K562 (cell line): ENCODE measurements at regions not wholly inside any gene's neighbourhood (a gene's known extent, or its start where the extent isn't known, plus 50 kb on each side); places are given as distances from the start of the nearest gene placed in this dataset.

Experiments used
- ATAC-seq: fragments of 200-7000 bp; cut with Tn5 transposase; 3 replicates; pipeline ENCODE4 v1.9.1; 2020; ENCODE audit warnings: moderate library complexity
- BruUV-seq: library from RNA; stranded (reverse); fragments of 400-500 nt; replicated peaks from 2 replicates; lab custom pipeline; 2021; lab: Mats Ljungman, UMichigan
- CTCF ChIA-PET: fragments of 300-600 bp; formaldehyde crosslinking; extraction: SDS; loops from one replicate; lab custom pipeline; 2021; ENCODE audit warnings: low intra/inter-chr PET ratio; lab: Yijun Ruan, JAX
- POLR2A ChIA-PET: fragments of 300-600, 350-650 bp; sonication (Branson Sonifier 250); formaldehyde crosslinking; extraction: SDS; loops from one replicate; lab custom pipeline; 2021; ENCODE audit warnings: antibody characterized with exemption, inconsistent platforms; lab: Yijun Ruan, JAX
- DNase-seq, 4 experiments: peaks; one replicate each; pipeline versions ENCODE4 v3.0.0 to v3.0.0-alpha.2; 2011 to 2018; ENCODE audit warnings: low spot score in 3 of 4, mixed read lengths in 3 of 4; ENCODE audit errors: extremely low read depth in 1 of 4
- FAIRE-seq: peaks from 2 replicates; lab custom pipeline; 2011; peaks lifted over from hg19 to GRCh38; lab: Jason Lieb, UNC
- H2AFZ ChIP-seq: 2 replicates; pipeline ENCODE4 v1.6.0; 2011; ENCODE audit warnings: low read depth, low read length, control low read depth, inconsistent platforms
- H3K27ac ChIP-seq: fragments of 200-600 bp; 3 replicates; pipeline ENCODE4 v1.8.0; 2011; ENCODE audit warnings: low read depth, mild to moderate bottlenecking, control low read depth, inconsistent platforms, low read length, moderate library complexity, mixed read lengths; ENCODE audit errors: extremely low read depth
- H3K27me3 ChIP-seq, 2 experiments: fragments of 300-600 bp in 1 of 2; 2 replicates in 1 of 2; 3 replicates in 1 of 2; pipeline versions ENCODE4 v1.6.0 to v1.8.0; 2011; ENCODE audit warnings: inconsistent platforms in 2 of 2, low read length in 2 of 2, mild to moderate bottlenecking in 1 of 2, mixed read lengths in 1 of 2, moderate library complexity in 1 of 2; ENCODE audit not compliant: control insufficient read depth in 2 of 2, insufficient read depth in 2 of 2
- H3K36me3 ChIP-seq: fragments of 300-600 bp; 3 replicates; pipeline ENCODE4 v1.8.0; 2011; ENCODE audit warnings: mild to moderate bottlenecking, low read length, inconsistent platforms; ENCODE audit not compliant: control insufficient read depth, insufficient read depth
- H3K4me1 ChIP-seq, 2 experiments: fragments of 200-600 bp in 1 of 2; replicated peaks in 1 of 2; 2 replicates in 1 of 2; 3 replicates in 1 of 2; pipeline versions ENCODE4 v1.5.1 to v1.8.0; 2011; ENCODE audit warnings: inconsistent platforms in 2 of 2, low read length in 2 of 2, mild to moderate bottlenecking in 1 of 2, mixed read lengths in 1 of 2, moderate library complexity in 1 of 2; ENCODE audit not compliant: control insufficient read depth in 2 of 2, insufficient read depth in 2 of 2
- H3K4me2 ChIP-seq: 2 replicates; pipeline ENCODE4 v1.6.1; 2011; ENCODE audit warnings: low read length, control low read depth, inconsistent platforms, mixed read lengths; ENCODE audit not compliant: insufficient read depth
- H3K4me3 ChIP-seq: fragments of 200-600 bp; sonication (generic), shearing (Covaris generic); 2 replicates; pipeline ENCODE4 v1.5.1; 2016; ENCODE audit warnings: control low read depth, inconsistent platforms
- H3K79me2 ChIP-seq: fragments of 200-600 bp; 3 replicates; pipeline ENCODE4 v1.8.0; 2011; ENCODE audit warnings: low read length, inconsistent platforms; ENCODE audit not compliant: control insufficient read depth, insufficient read depth
- H3K9ac ChIP-seq, 2 experiments: 2 replicates each; pipeline versions ENCODE4 v1.6.0 to v1.6.1; 2011; ENCODE audit warnings: low read depth in 2 of 2, low read length in 2 of 2, control low read depth in 1 of 2, inconsistent platforms in 1 of 2, mild to moderate bottlenecking in 1 of 2, mixed read lengths in 1 of 2; ENCODE audit not compliant: insufficient read depth in 1 of 2
- H3K9me1 ChIP-seq: one replicate; pipeline ENCODE4 v1.6.0; 2011; ENCODE audit warnings: inconsistent platforms, mild to moderate bottlenecking, low read length, moderate library complexity; ENCODE audit not compliant: control insufficient read depth, insufficient read depth
- H3K9me3 ChIP-seq: replicated peaks from 2 replicates; pipeline ENCODE4 v1.5.1; 2011; ENCODE audit warnings: low read depth, low read length, inconsistent platforms; ENCODE audit not compliant: control insufficient read depth, insufficient read depth
- H4K20me1 ChIP-seq: replicated peaks from 2 replicates; pipeline ENCODE4 v1.6.1; 2011; ENCODE audit warnings: low read length, inconsistent platforms, mixed read lengths; ENCODE audit not compliant: control insufficient read depth, insufficient read depth
- ARID1B ChIP-seq: fragments of 450-650 bp; IDR thresholded peaks from 2 replicates; pipeline ENCODE4 v1.6.1; 2016; ENCODE audit warnings: antibody characterized with exemption, mild to moderate bottlenecking, inconsistent platforms
- ARNT ChIP-seq, 2 experiments: fragments of 450-650 bp; IDR thresholded peaks; 2 replicates each; pipeline ENCODE4 v1.6.1; 2016; ENCODE audit warnings: mild to moderate bottlenecking in 1 of 2
- CHD1 ChIP-seq: fragments of 200-600 bp; sonication (generic); IDR thresholded peaks from one replicate; pipeline ENCODE4 v1.6.1; 2012; ENCODE audit warnings: mild to moderate bottlenecking, moderate library complexity, low read length, inconsistent platforms
- FOXA1 ChIP-seq: fragments of 450-650 bp; IDR thresholded peaks from 2 replicates; pipeline ENCODE4 v1.6.1; 2016; ENCODE audit warnings: mild to moderate bottlenecking, borderline replicate concordance
- GATA2 ChIP-seq: sonication (generic); formaldehyde crosslinking; IDR thresholded peaks from 2 replicates; pipeline ENCODE4 v1.4.0; 2020; ENCODE audit warnings: mild to moderate bottlenecking, missing genetic modification reagents
- HNRNPK ChIP-seq: fragments of 200-400 bp; formaldehyde crosslinking; IDR thresholded peaks from one replicate; pipeline ENCODE4 v1.6.1; 2018; ENCODE audit warnings: mild to moderate bottlenecking, low read depth, low read length; ENCODE audit not compliant: poor library complexity, severe bottlenecking
- NFIX ChIP-seq: fragments of 250-450 bp; sonication (Bioruptor Pico); IDR thresholded peaks from 2 replicates; pipeline ENCODE4 v1.4.0; 2020; ENCODE audit warnings: low read depth, mild to moderate bottlenecking, moderate library complexity
- NR2C1 ChIP-seq, 2 experiments: fragments of 450-650 bp; IDR thresholded peaks; 2 replicates each; pipeline ENCODE4 v1.6.1; 2017; ENCODE audit warnings: mild to moderate bottlenecking in 2 of 2, antibody characterized with exemption in 1 of 2, inconsistent platforms in 1 of 2, missing compliant biosample characterization in 1 of 2, missing genetic modification characterization in 1 of 2
- OTX1 ChIP-seq: fragments of 450-650 bp; formaldehyde crosslinking; IDR thresholded peaks from 2 replicates; pipeline ENCODE4 v1.4.0; 2022; ENCODE audit warnings: mild to moderate bottlenecking
- PHF8 ChIP-seq: fragments of 200-600 bp; sonication (generic); IDR thresholded peaks from 2 replicates; pipeline ENCODE4 v1.6.1; 2012; ENCODE audit warnings: mixed run types, mild to moderate bottlenecking, inconsistent platforms, low read length, moderate library complexity, borderline replicate concordance
- PRMT5 ChIP-seq: sonication (generic); formaldehyde crosslinking; IDR thresholded peaks from 2 replicates; pipeline ENCODE4 v1.5.0; 2020; ENCODE audit warnings: missing genetic modification reagents
- RERE ChIP-seq: sonication (generic); formaldehyde crosslinking; IDR thresholded peaks from 2 replicates; pipeline ENCODE4 v1.8.0; 2023; ENCODE audit warnings: missing genetic modification reagents, mild to moderate bottlenecking, borderline replicate concordance
- SIN3A ChIP-seq, 2 experiments: fragments of 150-350 bp in 1 of 2; IDR thresholded peaks; 2 replicates each; pipeline ENCODE4 v1.6.1; 2011 to 2016; ENCODE audit warnings: borderline replicate concordance in 2 of 2, low read depth in 2 of 2, low read length in 2 of 2, mild to moderate bottlenecking in 2 of 2, moderate library complexity in 2 of 2; ENCODE audit not compliant: control insufficient read depth in 1 of 2
- SMAD3 ChIP-seq: fragments of 450-650 bp; formaldehyde crosslinking; conservative IDR thresholded peaks from 2 replicates; pipeline ENCODE4 v1.4.0; 2020; ENCODE audit warnings: mild to moderate bottlenecking
- SRSF1 ChIP-seq: fragments of 200-400 bp; formaldehyde crosslinking; IDR thresholded peaks from 2 replicates; pipeline ENCODE4 v1.6.1; 2017; ENCODE audit warnings: mild to moderate bottlenecking, low read depth, low read length, moderate library complexity
- TBL1XR1 ChIP-seq, 2 experiments: IDR thresholded peaks; 2 replicates each; pipeline ENCODE4 v1.6.1; 2012; ENCODE audit warnings: improper control_type of control experiment in 2 of 2, low read length in 2 of 2, mild to moderate bottlenecking in 1 of 2
- ZNF121 ChIP-seq: sonication (generic); formaldehyde crosslinking; conservative IDR thresholded peaks from 2 replicates; pipeline ENCODE4 v1.8.0; 2022; ENCODE audit warnings: missing genetic modification reagents
- ZNF146 ChIP-seq: IDR thresholded peaks from one replicate; pipeline ENCODE4 v1.6.1; 2018; ENCODE audit warnings: missing compliant biosample characterization; ENCODE audit not compliant: unreplicated experiment
- ZSCAN32 ChIP-seq: fragments of 450-650 bp; formaldehyde crosslinking; IDR thresholded peaks from 2 replicates; pipeline ENCODE4 v1.4.0; 2020; ENCODE audit warnings: mild to moderate bottlenecking, moderate library complexity
- WGBS: fragments of 100-300 bp; shearing (Covaris generic); methylation state at CpG from one replicate; pipeline ENCODE4 v1.1.6; 2016; ENCODE audit warnings: low coverage, mixed read lengths; ENCODE audit not compliant: insufficient coverage; ENCODE audit errors: missing lambda C conversion rate; 5-methylcytosine and 5-hydroxymethylcytosine counted together
- in situ Hi-C: fragments of 300-500 bp; cut with MboI; formaldehyde crosslinking; loops from 4 replicates; pipeline ENCODE4 v1.15.0; 2018; ENCODE audit warnings: inconsistent platforms, mixed read lengths
- intact Hi-C: fragments of 100-400 bp; cut with micrococcal nuclease; formaldehyde crosslinking; loops from 2 replicates; pipeline ENCODE4 v1.14.2; 2022

- no peak for TF ChIP-seq RERE (CRISPR knock-in tag)
Observed at GRCh38 chr14:42869681-42870080, 1263.0 kb downstream of the LRFN5 start (continued).

- Histone ChIP-seq H3K4me3 (no peak overlapping the region), H3K9me3 (no peaks in the 10 kb centered on the region), H3K27ac (no peak overlapping the region), H4K20me1 (no peaks in the 10 kb centered on the region), H3K9me1 (no peaks in the 10 kb centered on the region), H2AFZ (no peak overlapping the region), H3K4me2 (no peak overlapping the region), H3K36me3 (no peaks in the 10 kb centered on the region), H3K79me2 (no peaks in the 10 kb centered on the region), H3K4me1 (no peaks in the 10 kb centered on the region), H3K27me3 (no peaks in the 10 kb centered on the region), H3K9ac (no peak overlapping the region)
- in situ Hi-C loops (no loop called here), intact Hi-C loops (loop anchor here (10.0 kb wide), 1 partner anchor 907 kb away; no protein-coding TSS in a partner anchor)
- ChIA-PET CTCF (no interaction called here), POLR2A (no interaction called here)
- WGBS, result 0% methylated on average over 3 of the region's 3 CpGs
- DNase-seq (no peak), ATAC-seq (no peak), FAIRE-seq (no peak)
- BruUV-seq, result no TSS peak
- no peak for TF ChIP-seq NR2C1 (IDR thresholded peaks at IDR 0.05)
- no peak for TF ChIP-seq NR2C1 (tag; IDR thresholded peaks at IDR 0.05)
- no peak for TF ChIP-seq TBL1XR1 (IDR thresholded peaks at IDR 0.05; ENCODE audit: low read length in 2 of 2)
- no peak for TF ChIP-seq NFIX (CRISPR knock-in tag)
- no peak for TF ChIP-seq PRMT5 (CRISPR knock-in tag)
- TF ChIP-seq OTX1, result no peak
- TF ChIP-seq FOXA1, result no peak
- no peak for TF ChIP-seq SRSF1
- no peak for TF ChIP-seq PHF8
- TF ChIP-seq SIN3A (IDR thresholded peaks at IDR 0.05; ENCODE audit: borderline replicate concordance in 2 of 2, control insufficient read depth in 1 of 2, low read depth in 2 of 2, low read length in 2 of 2), result no peak
- no peak for TF ChIP-seq GATA2 (CRISPR knock-in tag)
- TF ChIP-seq CHD1, result no peak
- TF ChIP-seq ZSCAN32 (CRISPR knock-in tag), result no peak
- TF ChIP-seq ZNF121 (CRISPR knock-in tag), result no peak
- TF ChIP-seq HNRNPK, result no peak
- TF ChIP-seq ARNT (IDR thresholded peaks at IDR 0.05), result no peak
- TF ChIP-seq ARID1B, result no peak
- no peak for TF ChIP-seq SMAD3 (CRISPR knock-in tag)
- TF ChIP-seq ZNF146, result no peak
Observed at GRCh38 chr14:42862114-42862513, 1255.4 kb downstream of the LRFN5 start.
